ENCODE measurements at regions not wholly inside any gene's neighbourhood (a gene's known extent, or its start where the extent isn't known, plus 50 kb on each side); places are given as distances from the start of the nearest gene placed in this dataset.

- ATAC-seq = no peak
- Histone ChIP-seq H3K4me3 (no peak overlapping the region), H3K36me3 (no peaks in the 10 kb centered on the region), H3K27me3 (ENCODE audit: low read depth) (no peaks in the 10 kb centered on the region), H3K4me1 (no peaks in the 10 kb centered on the region), H3K9me3 (no peaks in the 10 kb centered on the region), H3K27ac (no peak overlapping the region)
- DNase-seq = no peak
- intact Hi-C loops (cut with DNase I) = no loop called here
- TF ChIP-seq CTCF (IDR thresholded peaks at IDR 0.05) = no peak
These were observed 356.4 kb upstream of the VWC2 start for GRCh38 chr7:49417034-49417433.

GRCh38 chr7:49418963-49419362, 354.5 kb upstream of the VWC2 start:
- no peaks in the 10 kb centered on the region for H3K9me3 ChIP-seq
- H3K36me3 ChIP-seq = no peaks in the 10 kb centered on the region
- H3K27ac ChIP-seq = no peak overlapping the region
- no peak overlapping the region for H3K4me3 ChIP-seq
- no peak for TF ChIP-seq CTCF (IDR thresholded peaks at IDR 0.05)
- H3K4me1 ChIP-seq = no peaks in the 10 kb centered on the region
- ATAC-seq (no peak), DNase-seq (no peak)
- no peaks in the 10 kb centered on the region for H3K27me3 ChIP-seq (ENCODE audit: low read depth)
- intact Hi-C loops (cut with DNase I) = no loop called here

GRCh38 chr7:49422564-49422963, 350.9 kb upstream of the VWC2 start:
- Histone ChIP-seq H3K27me3 (ENCODE audit: low read depth) (no peaks in the 10 kb centered on the region), H3K4me3 (no peak overlapping the region), H3K4me1 (no peaks in the 10 kb centered on the region), H3K36me3 (no peaks in the 10 kb centered on the region), H3K9me3 (no peaks in the 10 kb centered on the region), H3K27ac (no peak overlapping the region)
- no peak for DNase-seq
- intact Hi-C loops (cut with DNase I) = no loop called here
- ATAC-seq = no peak
- TF ChIP-seq CTCF (IDR thresholded peaks at IDR 0.05) = no peak

- Histone ChIP-seq H3K27ac (no peak overlapping the region), H3K4me3 (no peak overlapping the region), H3K27me3 (ENCODE audit: low read depth) (no peaks in the 10 kb centered on the region), H3K4me1 (no peaks in the 10 kb centered on the region), H3K36me3 (no peaks in the 10 kb centered on the region), H3K9me3 (no peaks in the 10 kb centered on the region)
- DNase-seq (no peak), ATAC-seq (peak in 1 of 2 donors; percentile 50)
- no peak for TF ChIP-seq CTCF (IDR thresholded peaks at IDR 0.05)
- intact Hi-C loops (cut with DNase I) = no loop called here
These were observed 349.3 kb upstream of the VWC2 start for GRCh38 chr7:49424109-49424508.

GRCh38 chr7:49425277-49425818, 348.1 kb upstream of the VWC2 start:
- no peak for DNase-seq
- H3K27ac ChIP-seq = no peak overlapping the region
- H3K4me3 ChIP-seq = no peak overlapping the region
- H3K36me3 ChIP-seq = no peaks in the 10 kb centered on the region
- no peak for TF ChIP-seq CTCF (IDR thresholded peaks at IDR 0.05)
- no peak for ATAC-seq
- no peaks in the 10 kb centered on the region for H3K4me1 ChIP-seq
- no peaks in the 10 kb centered on the region for H3K9me3 ChIP-seq
- H3K27me3 ChIP-seq (ENCODE audit: low read depth) = no peaks in the 10 kb centered on the region
- intact Hi-C loops (cut with DNase I) = no loop called here

GRCh38 chr7:49432254-49432653, 341.2 kb upstream of the VWC2 start:
- intact Hi-C loops (cut with DNase I) = no loop called here
- DNase-seq = no peak
- TF ChIP-seq CTCF (IDR thresholded peaks at IDR 0.05) = no peak

More at GRCh38 chr7:49432254-49432653, 341.2 kb upstream of the VWC2 start:
- Histone ChIP-seq H3K4me3 (no peak overlapping the region), H3K36me3 (no peaks in the 10 kb centered on the region), H3K4me1 (no peaks in the 10 kb centered on the region), H3K27me3 (ENCODE audit: low read depth) (no peaks in the 10 kb centered on the region), H3K9me3 (no peaks in the 10 kb centered on the region), H3K27ac (no peak overlapping the region)
- no peak for ATAC-seq
